T-helper 1 cell treated with Interleukin-12 subunit alpha and Interleukin-12 subunit beta and Interleukin-4 antibody, amounts not matched to agents 30 ng/mL and 1 ng/mL, for 36 hours (primary cell): ENCODE measurements at regions not wholly inside any gene's neighbourhood (a gene's known extent, or its start where the extent isn't known, plus 50 kb on each side); places are given as distances from the start of the nearest gene placed in this dataset.
"Not testable (repeated sequence)": the region's sequence is repeated elsewhere in the genome, so short reads cannot be mapped to it uniquely, and the experiment has no call there.

Source experiments
- intact Hi-C: fragments of 100-400 bp; cut with micrococcal nuclease; formaldehyde crosslinking; loops from one replicate; pipeline ENCODE4 v1.15.1; 2024

- intact Hi-C loops, result no loop called here
Observed at GRCh38 chr4:97334348-97334747, 808.9 kb downstream of the STPG2 start.

- intact Hi-C loops, result no loop called here
Observed at GRCh38 chr4:97349468-97350186, 793.6 kb downstream of the STPG2 start.

- intact Hi-C loops, result no loop called here
Observed at GRCh38 chr4:97353876-97354275, 789.4 kb downstream of the STPG2 start.

- intact Hi-C loops, result no loop called here
Observed at GRCh38 chr4:97359826-97360225, 783.5 kb downstream of the STPG2 start.

- intact Hi-C loops, result no loop called here
Observed at GRCh38 chr4:97360733-97361132, 782.5 kb downstream of the STPG2 start.

- intact Hi-C loops, result no loop called here
Observed at GRCh38 chr4:97367878-97368277, 775.4 kb downstream of the STPG2 start.

- intact Hi-C loops, result no loop called here
Observed at GRCh38 chr4:97370568-97370967, 772.7 kb downstream of the STPG2 start.

GRCh38 chr4:97374526-97374925 is 768.8 kb downstream of the STPG2 start:
- intact Hi-C loops, result no loop called here

- intact Hi-C loops, result no loop called here
Observed at GRCh38 chr4:97386969-97387368, 756.3 kb downstream of the STPG2 start.

- intact Hi-C loops, result no loop called here
Observed at GRCh38 chr4:97394653-97395052, 748.6 kb downstream of the STPG2 start.

GRCh38 chr4:97396097-97396496 is 747.2 kb downstream of the STPG2 start:
- intact Hi-C loops, result no loop called here

- intact Hi-C loops, result no loop called here
Observed at GRCh38 chr4:97396605-97397004, 746.7 kb downstream of the STPG2 start.

- intact Hi-C loops, result no loop called here
Observed at GRCh38 chr4:97404876-97405523, 738.3 kb downstream of the STPG2 start.

- intact Hi-C loops, result no loop called here
Observed at GRCh38 chr4:97411356-97411755, 731.9 kb downstream of the STPG2 start.

GRCh38 chr4:97412331-97412730 is 730.9 kb downstream of the STPG2 start:
- intact Hi-C loops, result no loop called here

GRCh38 chr4:97414161-97414560 is 729.1 kb downstream of the STPG2 start:
- intact Hi-C loops, result no loop called here

GRCh38 chr4:97432551-97432950 is 710.7 kb downstream of the STPG2 start:
- intact Hi-C loops, result no loop called here

GRCh38 chr4:97437998-97438705 is 705.1 kb downstream of the STPG2 start:
- intact Hi-C loops, result not testable (repeated sequence)

GRCh38 chr4:97453186-97453585 is 690.1 kb downstream of the STPG2 start:
- intact Hi-C loops, result no loop called here

GRCh38 chr4:97457253-97457652 is 686.0 kb downstream of the STPG2 start:
- intact Hi-C loops, result no loop called here

GRCh38 chr4:97468272-97468671 is 675.0 kb downstream of the STPG2 start:
- intact Hi-C loops, result no loop called here

- intact Hi-C loops, result no loop called here
Observed at GRCh38 chr4:97475621-97476020, 667.7 kb downstream of the STPG2 start.

- intact Hi-C loops, result no loop called here
Observed at GRCh38 chr4:97477974-97478373, 665.3 kb downstream of the STPG2 start.
